Panc1 (cell line): ENCODE measurements at regions not wholly inside any gene's neighbourhood (a gene's known extent, or its start where the extent isn't known, plus 50 kb on each side); places are given as distances from the start of the nearest gene placed in this dataset.

ENCODE experiments used
- TF ChIP-seq, protein P1 (sequence below), 2 experiments: IDR thresholded peaks; 2 replicates each; pipeline ENCODE4 v1.6.1; 2011 to 2012; ENCODE audit warnings: low read depth in 2 of 2, control low read depth in 1 of 2, low read length in 1 of 2, mild to moderate bottlenecking in 1 of 2, moderate library complexity in 1 of 2; ENCODE audit not compliant: insufficient read depth in 1 of 2
- TF ChIP-seq, protein P2 (sequence below): fragments of 450-650 bp; IDR thresholded peaks from 2 replicates; pipeline ENCODE4 v1.5.1; 2017; ENCODE audit warnings: mild to moderate bottlenecking

DNA sequence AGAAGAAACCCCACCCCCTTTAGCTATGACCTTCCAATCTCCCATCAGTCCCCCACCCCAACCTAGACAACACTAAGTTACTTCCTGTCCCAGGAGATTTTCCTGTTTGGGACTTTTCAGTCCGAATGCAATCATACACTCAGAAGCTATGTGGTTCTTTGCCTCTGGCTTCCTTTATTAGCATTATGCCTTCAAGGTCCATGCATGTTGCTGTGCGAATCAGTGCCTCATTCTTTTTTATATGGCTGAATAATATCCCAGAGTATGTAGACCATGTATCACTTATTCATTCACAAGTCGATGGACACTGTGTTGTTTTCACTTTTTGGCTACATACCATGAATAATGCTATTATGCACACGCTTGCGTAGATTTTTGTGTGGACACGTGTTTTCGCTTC lies 292.1 kb upstream of the HDAC4 start:
- TF ChIP-seq, protein P1, sequence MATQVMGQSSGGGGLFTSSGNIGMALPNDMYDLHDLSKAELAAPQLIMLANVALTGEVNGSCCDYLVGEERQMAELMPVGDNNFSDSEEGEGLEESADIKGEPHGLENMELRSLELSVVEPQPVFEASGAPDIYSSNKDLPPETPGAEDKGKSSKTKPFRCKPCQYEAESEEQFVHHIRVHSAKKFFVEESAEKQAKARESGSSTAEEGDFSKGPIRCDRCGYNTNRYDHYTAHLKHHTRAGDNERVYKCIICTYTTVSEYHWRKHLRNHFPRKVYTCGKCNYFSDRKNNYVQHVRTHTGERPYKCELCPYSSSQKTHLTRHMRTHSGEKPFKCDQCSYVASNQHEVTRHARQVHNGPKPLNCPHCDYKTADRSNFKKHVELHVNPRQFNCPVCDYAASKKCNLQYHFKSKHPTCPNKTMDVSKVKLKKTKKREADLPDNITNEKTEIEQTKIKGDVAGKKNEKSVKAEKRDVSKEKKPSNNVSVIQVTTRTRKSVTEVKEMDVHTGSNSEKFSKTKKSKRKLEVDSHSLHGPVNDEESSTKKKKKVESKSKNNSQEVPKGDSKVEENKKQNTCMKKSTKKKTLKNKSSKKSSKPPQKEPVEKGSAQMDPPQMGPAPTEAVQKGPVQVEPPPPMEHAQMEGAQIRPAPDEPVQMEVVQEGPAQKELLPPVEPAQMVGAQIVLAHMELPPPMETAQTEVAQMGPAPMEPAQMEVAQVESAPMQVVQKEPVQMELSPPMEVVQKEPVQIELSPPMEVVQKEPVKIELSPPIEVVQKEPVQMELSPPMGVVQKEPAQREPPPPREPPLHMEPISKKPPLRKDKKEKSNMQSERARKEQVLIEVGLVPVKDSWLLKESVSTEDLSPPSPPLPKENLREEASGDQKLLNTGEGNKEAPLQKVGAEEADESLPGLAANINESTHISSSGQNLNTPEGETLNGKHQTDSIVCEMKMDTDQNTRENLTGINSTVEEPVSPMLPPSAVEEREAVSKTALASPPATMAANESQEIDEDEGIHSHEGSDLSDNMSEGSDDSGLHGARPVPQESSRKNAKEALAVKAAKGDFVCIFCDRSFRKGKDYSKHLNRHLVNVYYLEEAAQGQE (IDR thresholded peaks at IDR 0.05; ENCODE audit: insufficient read depth in 1 of 2, low read depth in 2 of 2, low read length in 1 of 2): no peak
- TF ChIP-seq, protein P2, sequence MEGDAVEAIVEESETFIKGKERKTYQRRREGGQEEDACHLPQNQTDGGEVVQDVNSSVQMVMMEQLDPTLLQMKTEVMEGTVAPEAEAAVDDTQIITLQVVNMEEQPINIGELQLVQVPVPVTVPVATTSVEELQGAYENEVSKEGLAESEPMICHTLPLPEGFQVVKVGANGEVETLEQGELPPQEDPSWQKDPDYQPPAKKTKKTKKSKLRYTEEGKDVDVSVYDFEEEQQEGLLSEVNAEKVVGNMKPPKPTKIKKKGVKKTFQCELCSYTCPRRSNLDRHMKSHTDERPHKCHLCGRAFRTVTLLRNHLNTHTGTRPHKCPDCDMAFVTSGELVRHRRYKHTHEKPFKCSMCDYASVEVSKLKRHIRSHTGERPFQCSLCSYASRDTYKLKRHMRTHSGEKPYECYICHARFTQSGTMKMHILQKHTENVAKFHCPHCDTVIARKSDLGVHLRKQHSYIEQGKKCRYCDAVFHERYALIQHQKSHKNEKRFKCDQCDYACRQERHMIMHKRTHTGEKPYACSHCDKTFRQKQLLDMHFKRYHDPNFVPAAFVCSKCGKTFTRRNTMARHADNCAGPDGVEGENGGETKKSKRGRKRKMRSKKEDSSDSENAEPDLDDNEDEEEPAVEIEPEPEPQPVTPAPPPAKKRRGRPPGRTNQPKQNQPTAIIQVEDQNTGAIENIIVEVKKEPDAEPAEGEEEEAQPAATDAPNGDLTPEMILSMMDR: no peak
